HFF-Myc (cell line): ENCODE measurements at regions not wholly inside any gene's neighbourhood (a gene's known extent, or its start where the extent isn't known, plus 50 kb on each side); places are given as distances from the start of the nearest gene placed in this dataset.

Experiments
- DNase-seq: peaks from one replicate; pipeline ENCODE4 v3.0.0-alpha.2; 2011; ENCODE audit warnings: low read depth; ENCODE audit errors: extremely low read depth
- H3K4me3 ChIP-seq: replicated peaks from 2 replicates; pipeline ENCODE4 v1.5.1; 2011; ENCODE audit warnings: low read depth, mild to moderate bottlenecking, control low read depth, low read length
- TF ChIP-seq, protein P1 (sequence below): IDR thresholded peaks from 2 replicates; pipeline ENCODE4 v1.5.1; 2012; ENCODE audit warnings: mild to moderate bottlenecking, low read depth, low read length, control low read depth; ENCODE audit errors: missing control alignments

DNA sequence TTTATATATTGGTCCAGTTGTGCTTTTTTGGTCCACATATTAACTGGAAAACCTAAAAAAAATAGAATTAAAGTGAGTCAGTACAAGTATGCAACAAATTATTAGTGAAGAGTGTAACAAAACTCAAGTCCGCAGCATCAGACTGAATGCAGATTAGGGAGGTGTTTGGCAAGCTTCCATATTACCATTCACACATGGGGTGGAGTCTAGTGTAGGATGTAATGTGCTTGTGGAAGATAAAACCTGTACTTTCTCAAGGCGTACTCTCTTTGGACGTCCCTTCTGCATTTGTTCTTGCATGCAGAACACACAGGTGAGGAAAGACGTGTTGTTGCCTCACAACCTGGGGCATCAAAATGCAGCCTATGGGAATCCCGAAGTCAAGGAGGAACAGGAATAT is 668.7 kb downstream of the MRPL39 start:
- no peak overlapping the region for H3K4me3 ChIP-seq
- TF ChIP-seq, protein P1, sequence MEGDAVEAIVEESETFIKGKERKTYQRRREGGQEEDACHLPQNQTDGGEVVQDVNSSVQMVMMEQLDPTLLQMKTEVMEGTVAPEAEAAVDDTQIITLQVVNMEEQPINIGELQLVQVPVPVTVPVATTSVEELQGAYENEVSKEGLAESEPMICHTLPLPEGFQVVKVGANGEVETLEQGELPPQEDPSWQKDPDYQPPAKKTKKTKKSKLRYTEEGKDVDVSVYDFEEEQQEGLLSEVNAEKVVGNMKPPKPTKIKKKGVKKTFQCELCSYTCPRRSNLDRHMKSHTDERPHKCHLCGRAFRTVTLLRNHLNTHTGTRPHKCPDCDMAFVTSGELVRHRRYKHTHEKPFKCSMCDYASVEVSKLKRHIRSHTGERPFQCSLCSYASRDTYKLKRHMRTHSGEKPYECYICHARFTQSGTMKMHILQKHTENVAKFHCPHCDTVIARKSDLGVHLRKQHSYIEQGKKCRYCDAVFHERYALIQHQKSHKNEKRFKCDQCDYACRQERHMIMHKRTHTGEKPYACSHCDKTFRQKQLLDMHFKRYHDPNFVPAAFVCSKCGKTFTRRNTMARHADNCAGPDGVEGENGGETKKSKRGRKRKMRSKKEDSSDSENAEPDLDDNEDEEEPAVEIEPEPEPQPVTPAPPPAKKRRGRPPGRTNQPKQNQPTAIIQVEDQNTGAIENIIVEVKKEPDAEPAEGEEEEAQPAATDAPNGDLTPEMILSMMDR = no peak
- no peak for DNase-seq

- H3K4me3 ChIP-seq = no peak overlapping the region
- DNase-seq = no peak
- TF ChIP-seq, protein P1 = no peak
Measured at GRCh38 chr21:24935991-24936390, 671.3 kb downstream of the MRPL39 start.

- DNase-seq = no peak
- no peak overlapping the region for H3K4me3 ChIP-seq
- TF ChIP-seq, protein P1 = no peak
Measured at GRCh38 chr21:24910591-24910990, 696.7 kb downstream of the MRPL39 start.

- TF ChIP-seq, protein P1 = no peak
- H3K4me3 ChIP-seq = no peak overlapping the region
- DNase-seq = no peak
Measured at GRCh38 chr21:24903994-24904635, 703.2 kb downstream of the MRPL39 start.

DNA sequence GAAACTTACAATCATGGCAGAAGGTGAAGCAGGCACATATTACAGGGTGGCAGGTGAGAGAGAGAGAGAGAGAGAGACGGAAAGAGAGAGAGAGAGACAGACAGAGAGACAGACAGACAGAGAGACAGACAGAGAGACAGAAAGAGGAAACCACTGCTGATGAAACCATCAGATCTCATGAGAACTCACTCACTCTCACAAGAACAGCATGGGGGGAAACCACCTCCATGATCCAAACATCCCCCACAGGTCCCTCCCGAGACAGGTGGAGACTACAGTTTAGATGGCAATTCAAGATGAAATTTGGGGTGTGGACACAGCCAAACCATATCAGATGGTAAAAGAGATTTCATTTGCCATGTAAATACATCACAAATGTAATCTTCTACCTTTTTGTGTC is 708.1 kb downstream of the MRPL39 start:
- no peak overlapping the region for H3K4me3 ChIP-seq
- TF ChIP-seq, protein P1 = no peak
- no peak for DNase-seq

DNA sequence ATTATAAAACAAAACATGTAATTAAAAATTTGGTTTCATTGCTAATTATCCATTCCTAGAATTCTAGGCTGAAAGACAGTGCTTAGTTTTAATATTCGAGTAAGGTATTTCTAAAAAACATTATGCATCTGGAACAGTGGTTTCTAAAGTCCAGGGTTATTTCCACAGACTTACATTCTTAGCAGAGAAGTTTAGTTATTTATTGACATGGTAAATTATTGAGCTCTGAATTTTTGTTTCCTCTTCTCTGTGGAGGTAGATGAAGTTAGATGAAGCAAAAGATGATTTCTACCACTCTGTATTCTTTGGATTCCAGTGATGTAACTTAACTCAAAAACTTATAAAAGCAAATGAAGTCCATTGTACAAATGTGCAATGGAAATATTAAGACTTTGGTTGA is 709.4 kb downstream of the MRPL39 start:
- no peak overlapping the region for H3K4me3 ChIP-seq
- DNase-seq = no peak
- TF ChIP-seq, protein P1 = no peak

DNA sequence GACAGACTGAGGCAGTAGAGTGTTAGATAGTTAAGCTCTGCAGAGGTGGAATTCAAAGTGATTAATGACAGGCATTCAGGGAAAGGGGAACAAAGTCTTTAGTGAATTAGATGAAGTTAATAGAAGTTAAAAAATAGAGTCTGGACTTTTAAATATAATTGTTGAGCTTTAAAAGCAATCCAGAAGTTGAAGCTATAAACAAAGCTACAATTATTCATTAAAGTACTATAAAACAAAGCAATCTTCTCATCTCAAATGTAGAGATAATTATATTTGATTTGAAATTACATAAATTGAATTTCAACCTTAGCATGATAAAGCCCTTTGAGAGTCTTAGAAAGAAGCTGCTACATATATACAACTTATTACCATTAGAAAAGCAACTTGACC is 710.6 kb downstream of the MRPL39 start:
- TF ChIP-seq, protein P1 = no peak
- no peak overlapping the region for H3K4me3 ChIP-seq
- DNase-seq = no peak
